PFSK-1 (cell line): ENCODE measurements at regions not wholly inside any gene's neighbourhood (a gene's known extent, or its start where the extent isn't known, plus 50 kb on each side); places are given as distances from the start of the nearest gene placed in this dataset.

Source experiments
- FOXP2 ChIP-seq: optimal IDR thresholded peaks from 2 replicates; pipeline ENCODE3; 2011; ENCODE audit warnings: borderline replicate concordance, control low read depth, inconsistent platforms; ENCODE audit not compliant: insufficient read depth; ENCODE audit errors: extremely low read length, extremely low read depth
- POLR2AphosphoS5 ChIP-seq: IDR thresholded peaks from 2 replicates; pipeline ENCODE4 v1.6.1; 2012; ENCODE audit warnings: low read depth, mild to moderate bottlenecking, control low read depth, low read length, moderate library complexity
- SIN3A ChIP-seq: IDR thresholded peaks from 2 replicates; pipeline ENCODE4 v1.6.1; 2012; ENCODE audit warnings: mild to moderate bottlenecking, low read length, moderate library complexity, borderline replicate concordance; ENCODE audit not compliant: insufficient read depth
- TAF1 ChIP-seq: IDR thresholded peaks from 2 replicates; pipeline ENCODE4 v1.6.1; 2012; ENCODE audit warnings: low read length, control low read depth, borderline replicate concordance; ENCODE audit not compliant: insufficient read depth
- TF ChIP-seq, protein P1 (sequence below), 2 experiments: IDR thresholded peaks; 2 replicates each; pipeline versions ENCODE4 v1.6.1 to v1.8.0; 2011 to 2012; ENCODE audit warnings: low read depth in 2 of 2, low read length in 2 of 2, control low read depth in 1 of 2, inconsistent platforms in 1 of 2, mild to moderate bottlenecking in 1 of 2, moderate library complexity in 1 of 2; ENCODE audit not compliant: insufficient read depth in 1 of 2

DNA sequence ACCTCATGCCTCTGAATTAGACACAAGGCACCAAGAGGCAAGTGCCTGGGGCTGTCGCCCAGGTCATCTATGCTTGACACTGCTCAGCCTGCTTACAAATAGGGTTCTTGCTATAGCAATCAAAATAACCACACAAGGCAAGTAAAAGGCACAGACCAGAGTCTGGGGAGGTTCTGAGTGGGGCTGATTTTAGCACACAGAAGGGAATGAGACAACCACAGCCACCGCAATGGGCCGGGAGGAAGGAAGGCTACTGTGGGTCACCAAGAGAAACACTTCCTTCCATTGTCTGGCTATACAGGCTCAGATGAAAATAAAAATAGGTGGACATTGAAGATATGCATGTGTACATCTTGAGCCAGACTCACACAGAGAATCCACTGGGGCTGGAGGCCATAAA, 159.1 kb downstream of the DLEU7 start:
- TF ChIP-seq TAF1 (no peak), POLR2AphosphoS5 (no peak), SIN3A (no peak), FOXP2 (no peak)
- TF ChIP-seq, protein P1, sequence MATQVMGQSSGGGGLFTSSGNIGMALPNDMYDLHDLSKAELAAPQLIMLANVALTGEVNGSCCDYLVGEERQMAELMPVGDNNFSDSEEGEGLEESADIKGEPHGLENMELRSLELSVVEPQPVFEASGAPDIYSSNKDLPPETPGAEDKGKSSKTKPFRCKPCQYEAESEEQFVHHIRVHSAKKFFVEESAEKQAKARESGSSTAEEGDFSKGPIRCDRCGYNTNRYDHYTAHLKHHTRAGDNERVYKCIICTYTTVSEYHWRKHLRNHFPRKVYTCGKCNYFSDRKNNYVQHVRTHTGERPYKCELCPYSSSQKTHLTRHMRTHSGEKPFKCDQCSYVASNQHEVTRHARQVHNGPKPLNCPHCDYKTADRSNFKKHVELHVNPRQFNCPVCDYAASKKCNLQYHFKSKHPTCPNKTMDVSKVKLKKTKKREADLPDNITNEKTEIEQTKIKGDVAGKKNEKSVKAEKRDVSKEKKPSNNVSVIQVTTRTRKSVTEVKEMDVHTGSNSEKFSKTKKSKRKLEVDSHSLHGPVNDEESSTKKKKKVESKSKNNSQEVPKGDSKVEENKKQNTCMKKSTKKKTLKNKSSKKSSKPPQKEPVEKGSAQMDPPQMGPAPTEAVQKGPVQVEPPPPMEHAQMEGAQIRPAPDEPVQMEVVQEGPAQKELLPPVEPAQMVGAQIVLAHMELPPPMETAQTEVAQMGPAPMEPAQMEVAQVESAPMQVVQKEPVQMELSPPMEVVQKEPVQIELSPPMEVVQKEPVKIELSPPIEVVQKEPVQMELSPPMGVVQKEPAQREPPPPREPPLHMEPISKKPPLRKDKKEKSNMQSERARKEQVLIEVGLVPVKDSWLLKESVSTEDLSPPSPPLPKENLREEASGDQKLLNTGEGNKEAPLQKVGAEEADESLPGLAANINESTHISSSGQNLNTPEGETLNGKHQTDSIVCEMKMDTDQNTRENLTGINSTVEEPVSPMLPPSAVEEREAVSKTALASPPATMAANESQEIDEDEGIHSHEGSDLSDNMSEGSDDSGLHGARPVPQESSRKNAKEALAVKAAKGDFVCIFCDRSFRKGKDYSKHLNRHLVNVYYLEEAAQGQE (IDR thresholded peaks at IDR 0.05; ENCODE audit: insufficient read depth in 1 of 2, low read depth in 2 of 2, low read length in 2 of 2) = no peak

DNA sequence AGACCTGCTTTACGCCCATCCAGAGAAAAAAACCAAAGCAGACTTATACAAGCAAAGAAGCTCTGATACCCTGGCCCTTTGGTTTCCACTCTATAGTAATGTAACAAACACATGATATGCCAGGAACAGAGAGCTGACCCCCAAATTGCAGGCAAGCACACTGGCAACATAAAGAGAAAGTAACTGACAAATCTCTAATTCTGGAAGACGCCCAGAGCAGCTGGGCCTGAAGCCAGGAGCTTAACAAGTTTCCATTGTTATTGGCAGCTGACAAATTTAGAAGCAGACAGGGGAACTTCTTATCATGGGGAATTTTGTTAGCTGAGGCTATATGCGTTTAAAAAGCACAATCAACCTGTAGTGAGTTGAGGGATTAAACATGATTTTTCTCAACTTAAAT, 158.0 kb downstream of the DLEU7 start:
- TF ChIP-seq FOXP2 = no peak
- no peak for TF ChIP-seq TAF1
- TF ChIP-seq SIN3A = no peak
- TF ChIP-seq, protein P1 (IDR thresholded peaks at IDR 0.05; ENCODE audit: insufficient read depth in 1 of 2, low read depth in 2 of 2, low read length in 2 of 2) = no peak
- TF ChIP-seq POLR2AphosphoS5 = no peak

DNA sequence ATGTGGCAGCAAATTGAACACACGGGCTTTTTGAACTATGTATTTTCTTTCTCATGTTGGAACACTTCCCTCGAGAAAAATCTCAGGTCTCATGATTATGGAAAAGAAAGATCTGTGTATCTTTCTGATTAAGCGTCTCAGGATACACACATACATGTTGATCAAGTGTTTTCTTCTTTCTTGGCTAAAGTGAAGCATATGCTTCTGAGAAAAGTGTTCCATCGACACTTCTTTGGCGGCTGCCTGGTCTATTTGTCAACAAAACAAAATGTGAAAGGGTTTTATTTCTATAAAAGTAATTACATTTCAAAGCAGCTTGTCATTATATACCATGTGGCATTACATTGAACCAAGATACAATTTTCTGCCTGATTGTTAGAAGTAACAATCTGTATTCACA, 157.5 kb downstream of the DLEU7 start:
- TF ChIP-seq SIN3A = no peak
- TF ChIP-seq, protein P1 (IDR thresholded peaks at IDR 0.05; ENCODE audit: insufficient read depth in 1 of 2, low read depth in 2 of 2, low read length in 2 of 2) = no peak
- no peak for TF ChIP-seq TAF1
- no peak for TF ChIP-seq POLR2AphosphoS5
- TF ChIP-seq FOXP2 = no peak

DNA sequence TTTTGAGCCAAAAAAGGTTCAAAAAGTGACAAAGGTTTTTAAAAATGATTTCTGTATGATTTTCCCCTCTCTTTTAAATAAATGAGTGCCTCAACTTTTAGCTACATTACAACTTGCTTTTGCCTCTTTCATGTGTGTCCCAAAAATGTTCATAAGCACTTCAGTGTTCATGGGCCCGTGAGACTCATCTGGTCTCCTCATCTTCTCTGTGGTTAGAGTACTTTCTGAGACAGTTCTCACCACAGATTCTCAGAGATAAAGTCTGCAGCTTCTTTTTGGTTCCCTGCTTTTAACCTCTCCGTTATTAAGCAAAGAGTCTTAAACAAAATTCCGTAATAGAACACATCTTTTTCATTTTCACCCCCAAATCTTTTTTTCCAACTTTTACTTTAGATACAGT, 156.9 kb downstream of the DLEU7 start:
- TF ChIP-seq TAF1 (no peak), SIN3A (no peak), POLR2AphosphoS5 (no peak), FOXP2 (no peak)
- TF ChIP-seq, protein P1 (IDR thresholded peaks at IDR 0.05; ENCODE audit: insufficient read depth in 1 of 2, low read depth in 2 of 2, low read length in 2 of 2) = no peak

DNA sequence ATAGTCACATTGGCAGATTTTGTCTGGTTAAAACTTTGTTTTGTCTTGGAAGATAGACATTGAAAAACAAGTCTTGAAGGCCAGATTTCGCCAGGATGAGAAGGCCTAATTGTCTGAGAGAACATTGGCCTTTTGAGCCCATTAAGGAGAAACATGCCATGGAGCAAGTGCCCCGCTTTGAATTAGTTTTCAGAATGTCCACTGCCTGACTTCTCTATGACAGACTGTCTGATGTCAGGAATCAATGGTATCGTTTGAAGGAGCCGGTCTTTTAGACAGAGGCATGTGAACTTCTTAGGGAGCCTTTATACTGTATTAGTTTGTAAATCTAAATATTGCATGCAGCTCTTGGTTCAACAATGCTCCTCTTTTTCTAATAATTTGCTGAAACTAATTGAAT, 155.9 kb downstream of the DLEU7 start:
- TF ChIP-seq TAF1 (no peak), POLR2AphosphoS5 (no peak), FOXP2 (no peak), SIN3A (no peak)
- TF ChIP-seq, protein P1 (IDR thresholded peaks at IDR 0.05; ENCODE audit: insufficient read depth in 1 of 2, low read depth in 2 of 2, low read length in 2 of 2) = no peak
